OCI-LY3 (cell line): ENCODE measurements at regions not wholly inside any gene's neighbourhood (a gene's known extent, or its start where the extent isn't known, plus 50 kb on each side); places are given as distances from the start of the nearest gene placed in this dataset.
A peak's percentile ranks its signal among the peaks of the same experiment; 100 is the strongest.

ENCODE experiments used
- H2AFZ ChIP-seq: fragments of 200-600, 300-600 bp; shearing (Covaris generic); 2 replicates; pipeline ENCODE4 v1.6.0; 2014; ENCODE audit warnings: antibody characterized with exemption, low read depth, low read length
- H3K27ac ChIP-seq: fragments of 200-600, 300-600 bp; sonication (generic); 2 replicates; pipeline ENCODE4 v1.5.1; 2014; ENCODE audit warnings: mild to moderate bottlenecking, low read length, moderate library complexity, mixed read lengths
- H3K27me3 ChIP-seq: fragments of 200-600, 300-600 bp; sonication (generic); 2 replicates; pipeline ENCODE4 v1.6.1; 2014; ENCODE audit warnings: low read depth, low read length, mixed read lengths
- H3K36me3 ChIP-seq: fragments of 200-600, 300-600 bp; sonication (generic); replicated peaks from 2 replicates; pipeline ENCODE3; 2014; ENCODE audit warnings: low read depth, low read length, mixed read lengths
- H3K4me1 ChIP-seq: fragments of 300-600, 200-600 bp; sonication (generic); 2 replicates; pipeline ENCODE4 v1.6.1; 2014; ENCODE audit warnings: low read length, mixed read lengths
- H3K4me2 ChIP-seq: fragments of 200-600, 300-600 bp; sonication (generic); 2 replicates; pipeline ENCODE4 v1.6.1; 2014; ENCODE audit warnings: low read length, mixed read lengths
- H3K4me3 ChIP-seq: fragments of 300-600, 200-600 bp; sonication (generic); 2 replicates; pipeline ENCODE4 v1.5.1; 2014; ENCODE audit warnings: antibody characterized with exemption, mild to moderate bottlenecking, low read length, moderate library complexity
- H3K79me2 ChIP-seq: fragments of 300-600, 200-600 bp; shearing (Covaris generic); 2 replicates; pipeline ENCODE4 v1.6.1; 2014; ENCODE audit warnings: mild to moderate bottlenecking, low read length, mixed read lengths
- H3K9ac ChIP-seq: fragments of 300-600, 200-600 bp; shearing (Covaris generic); 2 replicates; pipeline ENCODE4 v1.6.0; 2014; ENCODE audit warnings: mild to moderate bottlenecking, low read length, moderate library complexity
- H3K9me3 ChIP-seq: fragments of 200-600, 300-600 bp; shearing (Covaris generic); 2 replicates; pipeline ENCODE4 v1.6.1; 2014; ENCODE audit warnings: low read length, mixed read lengths; ENCODE audit not compliant: insufficient read depth
- H4K20me1 ChIP-seq: fragments of 200-600, 300-600 bp; sonication (generic); 2 replicates; pipeline ENCODE4 v1.6.1; 2016; ENCODE audit warnings: low read length, mixed read lengths; ENCODE audit not compliant: insufficient read depth
- CTCF ChIP-seq: fragments of 200-600, 300-600 bp; sonication (generic); IDR thresholded peaks from 2 replicates; pipeline ENCODE4 v1.5.1; 2014; ENCODE audit warnings: antibody characterized with exemption, low read length, low read depth
- EZH2phosphoT487 ChIP-seq: fragments of 200-600 bp; shearing (Covaris generic); IDR thresholded peaks from 2 replicates; pipeline ENCODE4 v1.6.1; 2018; ENCODE audit warnings: antibody characterized with exemption, mixed run types, low read depth

GRCh38 chr6:6941201-6941600 is 166.6 kb upstream of the RREB1 start:
- no peaks in the 10 kb centered on the region for H3K27me3 ChIP-seq
- H3K4me2 ChIP-seq, result no peak overlapping the region
- no peak overlapping the region for H3K4me3 ChIP-seq
- H3K27ac ChIP-seq, result no peak overlapping the region
- peaks cover 15% of the 10 kb centered on the region; the same call in 1 of the 2 replicates for H3K4me1 ChIP-seq
- H3K9me3 ChIP-seq, result no peaks in the 10 kb centered on the region
- H3K9ac ChIP-seq, result no peak overlapping the region
- H4K20me1 ChIP-seq, result no peaks in the 10 kb centered on the region
- no peak overlapping the region for H2AFZ ChIP-seq
- H3K36me3 ChIP-seq, result no peaks in the 10 kb centered on the region
- H3K79me2 ChIP-seq, result no peaks in the 10 kb centered on the region
- no peak for TF ChIP-seq CTCF
- no peak for TF ChIP-seq EZH2phosphoT487

- Histone ChIP-seq H3K79me2 (no peaks in the 10 kb centered on the region), H3K4me3 (no peak overlapping the region), H2AFZ (peak overlapping the region; percentile 72; the same call in 1 of the 2 replicates), H3K27ac (no peak overlapping the region), H3K9ac (no peak overlapping the region), H4K20me1 (no peaks in the 10 kb centered on the region), H3K27me3 (no peaks in the 10 kb centered on the region), H3K9me3 (no peaks in the 10 kb centered on the region), H3K36me3 (no peaks in the 10 kb centered on the region), H3K4me1 (peaks cover 15% of the 10 kb centered on the region; the same call in 1 of the 2 replicates), H3K4me2 (no peak overlapping the region)
- TF ChIP-seq EZH2phosphoT487, result no peak
These were observed 165.7 kb upstream of the RREB1 start for GRCh38 chr6:6942091-6942490.

- peaks cover 15% of the 10 kb centered on the region; the same call in 1 of the 2 replicates for H3K4me1 ChIP-seq
- no peaks in the 10 kb centered on the region for H3K79me2 ChIP-seq
- no peak for TF ChIP-seq CTCF
- TF ChIP-seq EZH2phosphoT487, result no peak
- H3K27ac ChIP-seq, result no peak overlapping the region
- H3K9ac ChIP-seq, result no peak overlapping the region; the same call in 1 of the 2 replicates
- peak overlapping the region; percentile 86 for H3K4me2 ChIP-seq
- no peaks in the 10 kb centered on the region for H3K27me3 ChIP-seq
- no peaks in the 10 kb centered on the region for H4K20me1 ChIP-seq
- peak overlapping the region; percentile 68 for H3K4me3 ChIP-seq
- no peaks in the 10 kb centered on the region for H3K9me3 ChIP-seq
- no peaks in the 10 kb centered on the region for H3K36me3 ChIP-seq
- peak overlapping the region; percentile 72 for H2AFZ ChIP-seq
These were observed 164.9 kb upstream of the RREB1 start for GRCh38 chr6:6942831-6943230.

GRCh38 chr6:6943421-6943820 is 164.3 kb upstream of the RREB1 start:
- H2AFZ ChIP-seq, result peak overlapping the region; percentile 72; the same call in 1 of the 2 replicates
- peaks cover 15% of the 10 kb centered on the region; the same call in 1 of the 2 replicates for H3K4me1 ChIP-seq
- H3K27me3 ChIP-seq, result no peaks in the 10 kb centered on the region
- peak overlapping the region; percentile 68 for H3K4me3 ChIP-seq
- H3K4me2 ChIP-seq, result peak overlapping the region; percentile 86
- H3K9ac ChIP-seq, result no peak overlapping the region
- H3K36me3 ChIP-seq, result no peaks in the 10 kb centered on the region
- H4K20me1 ChIP-seq, result no peaks in the 10 kb centered on the region
- no peaks in the 10 kb centered on the region for H3K79me2 ChIP-seq
- H3K9me3 ChIP-seq, result no peaks in the 10 kb centered on the region
- no peak overlapping the region for H3K27ac ChIP-seq
- TF ChIP-seq CTCF, result no peak
- TF ChIP-seq EZH2phosphoT487, result no peak
